H4 (cell line): ENCODE measurements at regions not wholly inside any gene's neighbourhood (a gene's known extent, or its start where the extent isn't known, plus 50 kb on each side); places are given as distances from the start of the nearest gene placed in this dataset.
A peak's percentile ranks its signal among the peaks of the same experiment; 100 is the strongest.
"Not testable (repeated sequence)": the region's sequence is repeated elsewhere in the genome, so short reads cannot be mapped to it uniquely, and the experiment has no call there.

Experiments
- DNase-seq: peaks from one replicate; pipeline ENCODE4 v3.0.0-alpha.2; 2015; ENCODE audit warnings: low spot score

GRCh38 chr20:29031262-29031982 lies 2226.0 kb upstream of the DEFB115 start:
- DNase-seq: not testable (repeated sequence)

GRCh38 chr20:29044239-29044638 lies 2213.2 kb upstream of the DEFB115 start:
- DNase-seq: peak; percentile 6

- peak; percentile 62 for DNase-seq
Observed at GRCh38 chr20:29050008-29050606, 2207.4 kb upstream of the DEFB115 start.

GRCh38 chr20:29057866-29058484 lies 2199.5 kb upstream of the DEFB115 start:
- not testable (repeated sequence) for DNase-seq

- DNase-seq: not testable (repeated sequence)
Observed at GRCh38 chr20:29062451-29062850, 2195.0 kb upstream of the DEFB115 start.

GRCh38 chr20:29066341-29066740 lies 2191.1 kb upstream of the DEFB115 start:
- not testable (repeated sequence) for DNase-seq

- not testable (repeated sequence) for DNase-seq
Observed at GRCh38 chr20:29073640-29074039, 2183.8 kb upstream of the DEFB115 start.

- DNase-seq: peak; percentile 87
Observed at GRCh38 chr20:29079769-29080690, 2177.4 kb upstream of the DEFB115 start.

GRCh38 chr20:29081712-29082111 lies 2175.8 kb upstream of the DEFB115 start:
- DNase-seq: not testable (repeated sequence)

- DNase-seq: no peak
Observed at GRCh38 chr20:29085625-29086024, 2171.8 kb upstream of the DEFB115 start.

- DNase-seq: not testable (repeated sequence)
Observed at GRCh38 chr20:29086145-29086718, 2171.2 kb upstream of the DEFB115 start.

- no peak for DNase-seq
Observed at GRCh38 chr20:29086938-29087337, 2170.5 kb upstream of the DEFB115 start.

GRCh38 chr20:29087887-29088286 lies 2169.6 kb upstream of the DEFB115 start:
- not testable (repeated sequence) for DNase-seq

GRCh38 chr20:29088472-29088871 lies 2169.0 kb upstream of the DEFB115 start:
- DNase-seq: peak; percentile 45

GRCh38 chr20:29089409-29089808 lies 2168.1 kb upstream of the DEFB115 start:
- not testable (repeated sequence) for DNase-seq

GRCh38 chr20:29093958-29094357 lies 2163.5 kb upstream of the DEFB115 start:
- DNase-seq: not testable (repeated sequence)

- DNase-seq: not testable (repeated sequence)
Observed at GRCh38 chr20:29096695-29097094, 2160.8 kb upstream of the DEFB115 start.

GRCh38 chr20:29107884-29108283 lies 2149.6 kb upstream of the DEFB115 start:
- not testable (repeated sequence) for DNase-seq

- DNase-seq: not testable (repeated sequence)
Observed at GRCh38 chr20:29109386-29109785, 2148.1 kb upstream of the DEFB115 start.

GRCh38 chr20:29115097-29115496 lies 2142.4 kb upstream of the DEFB115 start:
- not testable (repeated sequence) for DNase-seq

GRCh38 chr20:29119141-29119540 lies 2138.3 kb upstream of the DEFB115 start:
- DNase-seq: no peak
